ENCODE measurements at regions not wholly inside any gene's neighbourhood (a gene's known extent, or its start where the extent isn't known, plus 50 kb on each side); places are given as distances from the start of the nearest gene placed in this dataset.

DNA sequence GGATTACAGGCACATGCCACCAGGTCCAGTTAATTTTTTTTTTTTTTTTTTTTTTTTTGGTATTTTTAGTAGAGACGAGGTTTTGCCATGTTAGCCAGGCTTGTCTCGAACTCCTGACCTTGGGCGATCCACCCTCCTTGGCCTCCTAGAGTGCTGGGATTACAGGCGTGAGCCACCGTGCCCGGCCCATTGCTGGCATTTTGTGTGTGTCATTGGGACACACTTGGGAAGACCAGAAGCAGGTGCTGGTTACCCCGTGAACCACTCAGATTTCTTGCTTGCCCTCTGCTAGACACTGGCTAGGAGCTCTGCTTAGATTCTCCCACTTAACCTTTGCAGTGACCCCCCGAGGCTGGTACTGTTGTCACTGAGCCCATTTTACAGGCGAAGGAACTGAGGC lies 229.3 kb downstream of the IRF8 start:
- TF ChIP-seq POLR2AphosphoS5 (IDR thresholded peaks at IDR 0.05; ENCODE audit: low read depth, low read length), result no peak
- TF ChIP-seq, protein P1, sequence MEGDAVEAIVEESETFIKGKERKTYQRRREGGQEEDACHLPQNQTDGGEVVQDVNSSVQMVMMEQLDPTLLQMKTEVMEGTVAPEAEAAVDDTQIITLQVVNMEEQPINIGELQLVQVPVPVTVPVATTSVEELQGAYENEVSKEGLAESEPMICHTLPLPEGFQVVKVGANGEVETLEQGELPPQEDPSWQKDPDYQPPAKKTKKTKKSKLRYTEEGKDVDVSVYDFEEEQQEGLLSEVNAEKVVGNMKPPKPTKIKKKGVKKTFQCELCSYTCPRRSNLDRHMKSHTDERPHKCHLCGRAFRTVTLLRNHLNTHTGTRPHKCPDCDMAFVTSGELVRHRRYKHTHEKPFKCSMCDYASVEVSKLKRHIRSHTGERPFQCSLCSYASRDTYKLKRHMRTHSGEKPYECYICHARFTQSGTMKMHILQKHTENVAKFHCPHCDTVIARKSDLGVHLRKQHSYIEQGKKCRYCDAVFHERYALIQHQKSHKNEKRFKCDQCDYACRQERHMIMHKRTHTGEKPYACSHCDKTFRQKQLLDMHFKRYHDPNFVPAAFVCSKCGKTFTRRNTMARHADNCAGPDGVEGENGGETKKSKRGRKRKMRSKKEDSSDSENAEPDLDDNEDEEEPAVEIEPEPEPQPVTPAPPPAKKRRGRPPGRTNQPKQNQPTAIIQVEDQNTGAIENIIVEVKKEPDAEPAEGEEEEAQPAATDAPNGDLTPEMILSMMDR (IDR thresholded peaks at IDR 0.05), result no peak
- TF ChIP-seq TCF7L2 (IDR thresholded peaks at IDR 0.05; ENCODE audit: low read depth, low read length), result no peak
- no peak for TF ChIP-seq REST (IDR thresholded peaks at IDR 0.05; ENCODE audit: insufficient read depth in 1 of 2, low read depth in 2 of 2, low read length in 1 of 2)
- TF ChIP-seq SIN3A (IDR thresholded peaks at IDR 0.05; ENCODE audit: borderline replicate concordance, insufficient read depth, low read depth, low read length), result no peak
- ATAC-seq (no peak), DNase-seq (ENCODE audit: low read depth, low spot score) (no peak)
- intact Hi-C loops (cut with micrococcal nuclease; ENCODE audit: unreplicated experiment), result no loop called here
- CTCF ChIA-PET, result no interaction called here
- H3K27ac ChIP-seq (ENCODE audit: low read length), result no peak overlapping the region
- no peaks in the 10 kb centered on the region for H3K4me1 ChIP-seq (ENCODE audit: control insufficient read depth, insufficient read depth, low read length)
- H3K9me3 ChIP-seq (ENCODE audit: control insufficient read depth, insufficient read depth, low read depth, low read length), result no peaks in the 10 kb centered on the region
- in situ Hi-C loops (cut with HindIII; ENCODE audit: low pct_unique_long_range_greater_than_20kb, low sequenced_read_pairs), result no loop called here
- no TSS peak for BruUV-seq (replicated peaks)
- peaks cover 5% of the 10 kb centered on the region for H3K27me3 ChIP-seq (ENCODE audit: control insufficient read depth, insufficient read depth, low read length)
- POLR2A ChIA-PET, result no interaction called here
- H3K36me3 ChIP-seq (ENCODE audit: control insufficient read depth, insufficient read depth, low read length), result no peaks in the 10 kb centered on the region
- H3K4me3 ChIP-seq (ENCODE audit: low read depth in 2 of 2, low read length in 2 of 2), result no peak overlapping the region

- ChIA-PET CTCF (no interaction called here), POLR2A (no interaction called here)
- in situ Hi-C loops (cut with HindIII; ENCODE audit: low pct_unique_long_range_greater_than_20kb, low sequenced_read_pairs) (no loop called here), intact Hi-C loops (cut with micrococcal nuclease; ENCODE audit: unreplicated experiment) (no loop called here)
- Histone ChIP-seq H3K4me3 (ENCODE audit: low read depth in 2 of 2, low read length in 2 of 2) (no peak overlapping the region), H3K4me1 (ENCODE audit: control insufficient read depth, insufficient read depth, low read length) (no peaks in the 10 kb centered on the region), H3K9me3 (ENCODE audit: control insufficient read depth, insufficient read depth, low read depth, low read length) (no peaks in the 10 kb centered on the region), H3K27me3 (ENCODE audit: control insufficient read depth, insufficient read depth, low read length) (peaks cover 5% of the 10 kb centered on the region), H3K27ac (ENCODE audit: low read length) (no peak overlapping the region), H3K36me3 (ENCODE audit: control insufficient read depth, insufficient read depth, low read length) (no peaks in the 10 kb centered on the region)
- DNase-seq (ENCODE audit: low read depth, low spot score) (no peak), ATAC-seq (no peak)
- BruUV-seq (replicated peaks), result no TSS peak
- TF ChIP-seq SIN3A (IDR thresholded peaks at IDR 0.05; ENCODE audit: borderline replicate concordance, insufficient read depth, low read depth, low read length), result no peak
- no peak for TF ChIP-seq POLR2AphosphoS5 (IDR thresholded peaks at IDR 0.05; ENCODE audit: low read depth, low read length)
- TF ChIP-seq REST (IDR thresholded peaks at IDR 0.05; ENCODE audit: insufficient read depth in 1 of 2, low read depth in 2 of 2, low read length in 1 of 2), result no peak
- TF ChIP-seq TCF7L2 (IDR thresholded peaks at IDR 0.05; ENCODE audit: low read depth, low read length), result no peak
These were observed 230.6 kb downstream of the IRF8 start for GRCh38 chr16:86129541-86129940.

Measured in Panc1 (cell line).